Activated CD8-positive, alpha-beta T cell treated with anti-CD3 and anti-CD28 coated beads for 36 hours (primary cell): ENCODE measurements at regions not wholly inside any gene's neighbourhood (a gene's known extent, or its start where the extent isn't known, plus 50 kb on each side); places are given as distances from the start of the nearest gene placed in this dataset.
A peak's percentile ranks its signal among the peaks of the same experiment; 100 is the strongest.

Experiments
- ATAC-seq: fragments of 200-7000 bp; cut with Tn5 transposase; one replicate; pipeline ENCODE4 v1.10.0; 2021; ENCODE audit warnings: mild to moderate bottlenecking, moderate library complexity
- CTCF ChIA-PET: fragments of 350-600 bp; sonication (Branson Sonifier 250); formaldehyde crosslinking; loops from one replicate; lab custom pipeline; 2021; ENCODE audit warnings: antibody characterized with exemption; lab: Charles Lee
- POLR2A ChIA-PET: fragments of 350-600 bp; sonication (Branson Sonifier 250); formaldehyde crosslinking; loops from one replicate; lab custom pipeline; 2021; ENCODE audit warnings: antibody characterized with exemption; lab: Charles Lee
- DNase-seq: peaks from one replicate; pipeline ENCODE4 v3.0.0-alpha.2; 2020
- H3K27ac Mint-ChIP-seq: one replicate; pipeline ENCODE4 v1.8.0; 2021; ENCODE audit warnings: mild to moderate bottlenecking, mixed read lengths
- H3K27me3 Mint-ChIP-seq: one replicate; pipeline ENCODE4 v1.8.0; 2021; ENCODE audit warnings: mixed read lengths
- H3K36me3 Mint-ChIP-seq: one replicate; pipeline ENCODE4 v1.8.0; 2021; ENCODE audit warnings: low read depth, mixed read lengths
- H3K4me1 Mint-ChIP-seq: one replicate; pipeline ENCODE4 v1.8.0; 2021; ENCODE audit warnings: low read depth, mixed read lengths
- H3K4me3 Mint-ChIP-seq: one replicate; pipeline ENCODE4 v1.8.0; 2021; ENCODE audit warnings: mild to moderate bottlenecking, moderate library complexity, mixed read lengths
- H3K9me3 Mint-ChIP-seq: one replicate; pipeline ENCODE4 v1.8.0; 2021; ENCODE audit warnings: mixed read lengths
- CTCF ChIP-seq: fragments of 200-600 bp; IDR thresholded peaks from one replicate; pipeline ENCODE4 v1.8.0; 2022; ENCODE audit warnings: antibody characterized with exemption, mild to moderate bottlenecking
- intact Hi-C: fragments of 100-400 bp; cut with micrococcal nuclease; formaldehyde crosslinking; loops from one replicate; pipeline ENCODE4 v1.10.0; 2022

GRCh38 chr4:54539500-54540029, 118.2 kb upstream of the KIT start:
- Mint-ChIP-seq H3K27me3 (peaks cover 13% of the 10 kb centered on the region), H3K27ac (no peak overlapping the region), H3K36me3 (no peaks in the 10 kb centered on the region), H3K4me3 (no peak overlapping the region), H3K9me3 (no peaks in the 10 kb centered on the region), H3K4me1 (peaks cover 3% of the 10 kb centered on the region)
- POLR2A ChIA-PET: no interaction called here
- DNase-seq: peak; percentile 20
- CTCF ChIA-PET: no interaction called here
- no peak for TF ChIP-seq CTCF
- intact Hi-C loops: no loop called here
- no peak for ATAC-seq

- ChIA-PET POLR2A (no interaction called here), CTCF (no interaction called here)
- DNase-seq (no peak), ATAC-seq (no peak)
- intact Hi-C loops: no loop called here
- Mint-ChIP-seq H3K9me3 (no peaks in the 10 kb centered on the region), H3K36me3 (no peaks in the 10 kb centered on the region), H3K4me1 (peaks cover 3% of the 10 kb centered on the region), H3K27ac (no peak overlapping the region), H3K4me3 (no peak overlapping the region), H3K27me3 (peaks cover 12% of the 10 kb centered on the region)
- TF ChIP-seq CTCF: no peak
Measured at GRCh38 chr4:54540931-54541330, 116.8 kb upstream of the KIT start.

- peaks cover 12% of the 10 kb centered on the region for H3K27me3 Mint-ChIP-seq
- no peak overlapping the region for H3K4me3 Mint-ChIP-seq
- no peaks in the 10 kb centered on the region for H3K9me3 Mint-ChIP-seq
- H3K27ac Mint-ChIP-seq: no peak overlapping the region
- H3K36me3 Mint-ChIP-seq: no peaks in the 10 kb centered on the region
- ATAC-seq (no peak), DNase-seq (no peak)
- peaks cover 3% of the 10 kb centered on the region for H3K4me1 Mint-ChIP-seq
- no peak for TF ChIP-seq CTCF
- POLR2A ChIA-PET: no interaction called here
- CTCF ChIA-PET: no interaction called here
- intact Hi-C loops: no loop called here
Measured at GRCh38 chr4:54541426-54542118, 116.2 kb upstream of the KIT start.

- intact Hi-C loops: no loop called here
- Mint-ChIP-seq H3K27ac (no peak overlapping the region), H3K27me3 (peaks cover 12% of the 10 kb centered on the region), H3K9me3 (no peaks in the 10 kb centered on the region), H3K4me3 (no peak overlapping the region), H3K36me3 (no peaks in the 10 kb centered on the region), H3K4me1 (peaks cover 3% of the 10 kb centered on the region)
- no peak for TF ChIP-seq CTCF
- DNase-seq (no peak), ATAC-seq (no peak)
- POLR2A ChIA-PET: no interaction called here
- CTCF ChIA-PET: no interaction called here
Measured at GRCh38 chr4:54542119-54542438, 115.7 kb upstream of the KIT start.

- ChIA-PET CTCF (no interaction called here), POLR2A (interaction anchor here (0.6 kb wide), 1 partner anchor 11 kb away, joined by 3 read pairs; no protein-coding TSS in a partner anchor)
- Mint-ChIP-seq H3K4me1 (peaks cover 6% of the 10 kb centered on the region), H3K27me3 (peaks cover 12% of the 10 kb centered on the region), H3K4me3 (no peak overlapping the region), H3K9me3 (no peaks in the 10 kb centered on the region), H3K27ac (no peak overlapping the region), H3K36me3 (no peaks in the 10 kb centered on the region)
- DNase-seq: no peak
- ATAC-seq: no peak
- no peak for TF ChIP-seq CTCF
- intact Hi-C loops: no loop called here
Measured at GRCh38 chr4:54542540-54543041, 115.2 kb upstream of the KIT start.
